Hematopoietic multipotent progenitor cell (in vitro differentiated cells): ENCODE measurements at regions not wholly inside any gene's neighbourhood (a gene's known extent, or its start where the extent isn't known, plus 50 kb on each side); places are given as distances from the start of the nearest gene placed in this dataset.
A peak's percentile ranks its signal among the peaks of the same experiment; 100 is the strongest.

Experiments
- DNase-seq, 3 donors: peaks; one replicate each; pipeline ENCODE4 v3.0.0-alpha.2; 2011 to 2015; ENCODE audit warnings: low read depth in 2 of 3, low spot score in 2 of 3

- no peak for DNase-seq
Observed at GRCh38 chr1:94708299-94708685, 111.9 kb upstream of the SLC44A3 start.

DNA sequence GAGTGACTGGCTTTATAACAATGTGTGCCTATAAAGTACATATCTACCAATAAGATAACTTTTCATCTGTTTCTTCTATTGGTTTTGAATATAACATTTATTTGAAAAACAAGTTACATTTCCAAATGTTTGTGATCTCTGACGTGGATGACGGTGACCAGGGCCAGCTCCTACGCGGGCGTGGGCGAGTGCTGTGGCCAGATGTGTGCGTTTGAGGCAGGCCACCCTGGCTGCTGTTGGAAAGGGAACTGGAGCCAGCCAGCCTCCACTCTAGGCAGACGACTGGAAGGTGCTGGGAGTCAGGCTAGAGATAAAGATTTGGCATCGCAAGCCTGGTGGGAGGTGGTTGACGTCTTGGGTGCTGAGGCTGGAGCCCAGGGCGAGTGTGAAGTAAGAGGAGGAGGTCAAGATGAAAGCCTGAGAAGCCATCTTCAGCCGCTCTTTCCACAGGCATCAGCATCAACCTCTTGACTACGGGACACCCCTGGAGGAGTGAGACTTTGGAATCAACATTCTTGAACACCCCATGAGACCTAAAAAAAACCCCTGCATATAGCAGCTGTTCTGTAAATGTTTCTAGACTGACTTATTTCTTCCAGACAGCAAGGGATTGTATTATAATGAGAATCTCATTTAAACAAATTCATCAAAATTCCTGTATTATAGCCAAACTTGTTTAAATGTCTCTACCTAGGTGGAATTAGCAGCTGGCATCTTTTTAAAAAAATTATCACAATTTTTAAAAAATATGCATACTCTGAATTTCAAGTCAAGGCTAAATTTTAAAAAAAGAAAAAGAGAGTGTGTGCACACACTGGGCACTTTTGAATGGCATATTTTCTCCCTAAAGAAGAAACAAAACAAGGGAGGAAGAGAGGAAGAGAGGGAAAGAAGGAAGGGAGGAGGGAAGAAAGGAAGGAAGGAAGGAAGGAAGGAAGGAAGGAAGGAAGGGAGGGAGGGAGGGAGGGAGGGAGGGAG lies 112.5 kb upstream of the SLC44A3 start:
- DNase-seq: no peak

GRCh38 chr1:94702442-94702815 lies 117.7 kb upstream of the SLC44A3 start:
- DNase-seq: no peak

- DNase-seq: no peak
Observed at GRCh38 chr1:94701796-94702441, 118.2 kb upstream of the SLC44A3 start.

- DNase-seq: no peak
Observed at GRCh38 chr1:94698759-94699502, 121.2 kb upstream of the SLC44A3 start.

DNA sequence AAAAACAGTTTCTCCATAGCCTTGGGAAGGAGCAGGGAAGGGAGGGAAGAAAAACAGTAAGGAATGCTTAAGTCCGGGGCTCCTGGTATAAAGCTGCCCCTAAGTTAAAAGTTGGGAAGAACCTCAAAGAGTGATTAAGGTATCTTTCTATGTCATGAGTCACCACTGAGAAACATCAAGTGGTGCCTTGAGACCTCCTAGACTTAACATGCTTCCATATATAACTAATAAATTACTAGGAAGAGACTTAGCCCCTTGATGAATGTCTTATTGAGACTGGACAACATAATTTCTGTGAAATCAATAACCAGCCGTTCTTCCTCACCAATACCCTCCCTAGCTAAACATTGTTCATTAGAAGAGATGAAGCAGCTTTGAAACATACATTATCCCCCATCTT lies 121.8 kb upstream of the SLC44A3 start:
- DNase-seq: no peak

GRCh38 chr1:94697839-94698238 lies 122.3 kb upstream of the SLC44A3 start:
- no peak for DNase-seq

DNA sequence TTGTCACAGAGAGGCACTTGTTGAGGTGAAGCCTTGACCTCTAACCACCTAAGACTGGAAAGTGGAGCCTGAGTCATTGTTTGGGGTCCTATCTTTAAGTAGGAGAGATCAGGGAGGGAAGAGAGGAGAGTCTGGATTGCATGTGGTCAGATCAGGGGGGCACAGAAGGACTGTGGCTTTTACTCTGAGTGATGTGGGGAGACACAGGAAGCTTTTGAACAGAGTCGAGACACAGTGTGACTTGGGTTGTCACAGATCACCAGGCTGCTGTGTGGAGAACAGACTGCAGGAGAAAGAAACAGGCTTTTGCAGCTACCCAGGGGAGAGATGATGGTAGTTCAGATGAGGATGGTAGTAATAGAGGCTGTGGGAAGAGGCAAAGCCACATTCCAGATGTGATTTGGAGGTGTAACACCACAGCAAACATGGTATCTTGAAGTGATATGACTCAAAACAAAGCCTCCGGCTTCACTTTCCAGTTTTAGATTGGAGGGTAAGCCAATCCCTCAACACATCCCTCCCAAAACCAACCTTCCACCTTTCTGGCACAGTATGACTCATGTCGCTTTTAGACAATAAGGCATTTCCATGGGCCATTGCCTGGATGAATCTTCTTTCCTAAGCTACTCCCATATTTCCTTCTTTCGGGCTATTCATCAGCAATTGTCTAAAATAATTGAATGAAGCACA lies 125.8 kb upstream of the SLC44A3 start:
- peak in 1 of 3 donors; percentile 46 for DNase-seq

- DNase-seq: no peak
Observed at GRCh38 chr1:94693435-94693834, 126.7 kb upstream of the SLC44A3 start.

DNA sequence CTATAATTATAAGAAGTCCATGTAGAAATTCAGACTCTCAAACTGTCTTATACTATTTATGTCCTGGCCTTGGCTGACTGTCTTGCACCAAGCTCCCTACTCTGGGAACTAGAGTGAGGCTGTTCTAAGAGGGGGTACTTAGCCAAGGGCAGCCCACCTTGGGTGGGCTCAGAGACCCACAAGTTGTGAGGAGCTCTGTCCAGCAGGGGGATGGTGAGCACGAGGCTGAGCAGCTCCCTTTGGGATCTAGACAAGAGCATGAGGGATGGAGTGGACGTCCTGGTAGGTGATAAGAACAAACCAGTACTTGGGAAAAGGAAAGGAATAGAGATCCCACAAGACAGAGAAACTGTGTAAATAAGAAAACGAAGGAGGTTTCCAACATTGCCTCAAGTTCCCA lies 127.1 kb upstream of the SLC44A3 start:
- no peak for DNase-seq

- no peak for DNase-seq
Observed at GRCh38 chr1:94688646-94689045, 131.5 kb upstream of the SLC44A3 start.

DNA sequence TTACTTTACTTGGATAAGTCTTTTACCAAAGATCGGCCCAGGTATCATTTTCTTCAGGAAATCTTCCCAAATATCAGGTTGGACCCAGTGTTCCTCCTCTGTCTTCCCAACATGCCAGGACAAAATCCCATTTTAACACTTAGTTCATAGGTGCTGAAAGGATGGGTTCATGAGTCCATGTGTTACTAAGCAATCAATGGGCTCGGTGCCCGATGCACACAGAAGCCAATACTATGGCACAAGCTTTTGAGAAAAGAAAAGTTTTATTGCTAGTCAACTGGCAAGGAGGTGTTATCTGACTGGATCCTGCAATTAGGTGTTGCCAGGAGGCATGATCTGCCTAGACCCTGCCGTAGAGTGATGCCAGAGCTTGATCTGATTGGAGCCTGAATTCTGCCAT lies 133.3 kb upstream of the SLC44A3 start:
- DNase-seq: no peak

DNA sequence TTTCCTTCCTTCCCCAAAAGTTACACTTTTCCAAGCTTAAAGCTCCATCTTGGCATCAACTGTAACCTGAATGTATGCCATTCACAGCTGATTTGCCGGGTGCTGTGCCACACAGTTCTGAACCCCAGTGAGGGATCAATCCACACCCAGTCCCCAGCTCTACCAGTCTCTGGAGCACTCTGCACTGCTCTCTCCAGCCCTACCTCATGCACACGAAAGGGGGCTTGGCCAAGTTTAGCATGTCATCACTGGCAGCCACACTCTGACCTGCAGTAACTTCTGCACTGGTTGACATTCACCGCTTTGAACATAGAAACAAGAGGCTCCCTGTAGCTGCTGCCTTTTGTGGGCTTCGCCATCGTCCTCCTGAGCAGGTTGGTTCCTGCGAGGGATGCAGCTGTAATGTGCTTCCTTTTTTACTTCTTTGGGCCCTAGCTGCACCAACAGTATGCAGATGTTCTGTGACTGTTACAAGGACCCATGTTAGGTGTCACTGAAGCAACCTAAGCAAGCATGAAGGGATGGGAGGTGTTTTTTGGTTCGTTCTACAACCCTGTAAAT lies 135.4 kb upstream of the SLC44A3 start:
- peak in 1 of 3 donors; percentile 77 for DNase-seq

DNA sequence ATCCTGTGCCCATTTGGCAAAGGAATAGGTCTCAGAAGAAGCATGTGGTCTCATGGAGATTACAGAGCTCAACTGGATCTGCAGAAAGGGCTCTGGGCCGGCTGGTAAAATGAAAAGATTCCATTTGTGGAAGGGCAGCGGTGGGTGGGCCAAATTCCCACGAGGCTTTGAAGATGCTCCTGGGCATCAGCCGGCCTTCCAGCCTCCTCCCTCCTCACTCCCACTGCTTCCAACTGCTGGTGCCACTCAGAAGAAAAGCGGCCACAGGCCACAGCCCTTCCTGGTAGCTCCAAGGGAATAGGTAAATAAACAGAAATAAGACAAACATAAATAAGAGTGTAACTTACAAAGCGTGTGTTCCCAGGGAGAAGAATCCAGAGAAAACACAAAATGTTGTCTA lies 136.3 kb upstream of the SLC44A3 start:
- DNase-seq: no peak

DNA sequence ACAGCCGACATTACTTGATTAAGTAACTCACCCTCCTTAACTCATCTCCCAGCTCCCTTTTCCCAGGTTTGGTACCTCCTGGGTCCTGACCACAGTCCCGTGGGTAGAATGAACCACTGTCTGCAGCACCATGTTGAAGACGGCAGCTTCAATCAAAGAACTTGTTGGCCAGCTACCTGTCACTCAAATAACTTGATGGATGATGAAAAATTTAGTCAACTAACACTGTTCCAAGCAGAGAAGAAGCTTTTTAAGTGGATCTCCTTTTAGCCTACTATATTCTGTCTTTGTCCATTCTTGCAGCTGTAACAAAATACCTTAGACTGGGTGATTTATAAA lies 138.4 kb upstream of the F3 start:
- DNase-seq: no peak

GRCh38 chr1:94679332-94680038 lies 137.9 kb upstream of the F3 start:
- DNase-seq: no peak

DNA sequence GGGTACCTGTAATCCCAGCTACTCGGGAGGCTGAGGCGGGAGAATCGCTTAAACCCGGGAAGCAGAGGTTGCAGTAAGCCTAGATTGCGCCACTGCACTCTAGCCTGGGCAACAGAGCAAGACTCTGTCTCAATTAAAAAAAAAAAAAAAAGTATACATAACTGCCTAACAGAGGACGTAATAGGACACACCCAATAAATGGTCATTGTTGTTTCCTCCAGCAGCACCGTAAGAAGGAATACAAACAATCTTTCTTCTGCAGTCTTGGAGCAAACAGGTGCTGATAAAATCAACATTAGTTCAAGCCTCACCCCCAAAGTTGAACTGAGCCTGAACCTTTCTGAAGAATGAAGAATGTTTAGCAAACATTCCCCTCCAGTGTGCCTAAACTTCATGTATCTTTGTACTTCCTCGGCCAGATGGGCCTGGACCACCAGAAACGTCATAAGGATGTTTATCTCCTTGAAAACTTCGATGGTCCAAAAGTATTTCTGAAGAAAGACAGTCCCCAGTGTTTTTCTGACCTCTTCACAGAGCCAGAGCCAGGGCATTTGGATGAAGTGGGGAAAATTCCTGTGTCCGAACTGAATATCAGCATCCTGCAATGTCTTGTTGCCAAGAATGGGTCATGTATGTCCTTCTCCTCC lies 136.8 kb upstream of the F3 start:
- no peak for DNase-seq

DNA sequence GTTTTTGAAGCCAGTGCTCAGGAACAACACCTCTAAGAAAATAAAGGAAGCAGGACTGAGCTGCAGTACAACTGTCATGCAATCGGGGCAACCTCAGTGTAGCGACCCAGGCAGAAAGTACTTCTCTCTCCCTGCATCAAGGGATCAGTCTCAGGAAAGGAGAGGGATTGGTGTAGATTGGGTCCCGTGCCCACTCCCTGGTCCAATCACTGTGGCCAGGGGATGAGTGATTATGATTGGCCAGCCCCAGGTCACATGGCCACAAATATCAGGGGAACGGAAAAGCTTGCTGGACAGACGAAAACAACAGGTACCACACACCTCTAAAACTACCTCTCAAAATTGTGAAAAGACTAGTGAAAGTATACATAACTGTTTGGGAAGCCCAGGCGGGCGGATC lies 136.2 kb upstream of the F3 start:
- no peak for DNase-seq

DNA sequence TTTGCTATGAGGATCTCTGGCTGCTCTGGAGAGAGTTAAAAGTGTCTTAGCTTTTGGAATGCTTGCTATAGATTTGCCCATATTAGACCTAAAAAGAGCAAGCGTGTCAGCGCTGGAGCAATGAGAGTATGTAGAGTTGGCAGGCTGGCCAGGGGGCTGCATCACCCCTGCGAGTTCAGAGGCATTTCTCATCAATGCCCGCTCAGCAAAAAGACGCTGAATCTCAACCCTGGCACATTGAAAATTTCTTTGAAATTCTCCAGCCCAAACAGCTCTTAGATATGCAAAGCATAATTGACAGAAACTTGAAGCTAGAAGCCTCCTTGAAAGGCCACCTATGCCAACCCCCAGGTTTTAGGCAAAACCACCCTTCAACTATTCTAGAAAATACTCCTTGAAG lies 135.5 kb upstream of the F3 start:
- DNase-seq: no peak

- DNase-seq: no peak
Observed at GRCh38 chr1:94676686-94677085, 135.1 kb upstream of the F3 start.
